NCI-H2227 (cell line): ENCODE measurements at regions not wholly inside any gene's neighbourhood (a gene's known extent, or its start where the extent isn't known, plus 50 kb on each side); places are given as distances from the start of the nearest gene placed in this dataset.
"Not testable (repeated sequence)": the region's sequence is repeated elsewhere in the genome, so short reads cannot be mapped to it uniquely, and the experiment has no call there.

Experiments used
- DNase-seq: peaks from one replicate; lab custom pipeline; 2025; ENCODE audit not compliant: unreplicated experiment; lab: John Stamatoyannopoulos, UW

- DNase-seq, result no peak
These were observed 294.3 kb upstream of the ZNF804A start for GRCh38 chr2:184304006-184304405.

- no peak for DNase-seq
These were observed 293.2 kb upstream of the ZNF804A start for GRCh38 chr2:184305105-184305504.

GRCh38 chr2:184308706-184309105 is 289.6 kb upstream of the ZNF804A start:
- DNase-seq, result no peak

GRCh38 chr2:184312970-184313369 is 285.4 kb upstream of the ZNF804A start:
- no peak for DNase-seq

DNA sequence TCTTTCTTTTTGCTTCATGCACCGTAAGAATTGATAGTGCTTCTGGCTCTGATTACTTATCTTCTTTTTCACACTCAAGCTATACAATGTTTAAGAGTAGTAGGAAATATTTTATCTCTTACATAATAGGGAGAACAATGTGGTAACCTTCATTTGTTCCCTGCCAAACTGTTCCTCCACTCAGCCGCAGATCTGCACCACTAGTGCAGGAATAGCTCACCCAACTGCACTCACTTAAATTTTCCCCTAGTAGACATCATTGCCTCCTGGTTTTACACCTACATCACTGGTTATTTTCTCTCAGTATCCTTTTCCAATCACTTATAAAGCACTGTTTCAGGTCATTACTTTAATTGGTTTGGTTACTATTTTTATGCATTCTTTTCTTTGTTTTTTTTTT is 283.5 kb upstream of the ZNF804A start:
- DNase-seq, result no peak

DNA sequence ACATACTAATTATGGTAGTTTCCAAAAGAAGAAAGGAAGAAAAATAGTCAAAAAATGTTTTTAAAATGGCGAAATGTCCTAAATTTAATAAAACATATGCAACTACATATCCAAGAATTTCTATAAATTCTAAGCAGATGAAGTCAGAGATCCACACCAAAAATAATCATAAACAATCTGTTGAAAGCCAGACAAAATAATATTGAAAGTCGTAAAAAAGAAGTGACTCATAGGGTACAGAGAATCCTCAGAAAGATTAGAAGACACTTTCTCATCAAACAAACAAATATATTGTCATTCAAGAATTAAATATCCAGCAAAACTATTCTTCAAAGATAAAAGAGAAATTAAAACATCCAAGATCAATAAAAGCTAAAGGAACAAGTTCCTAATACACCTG is 281.4 kb upstream of the ZNF804A start:
- DNase-seq, result no peak

GRCh38 chr2:184322615-184323014 is 275.7 kb upstream of the ZNF804A start:
- no peak for DNase-seq

DNA sequence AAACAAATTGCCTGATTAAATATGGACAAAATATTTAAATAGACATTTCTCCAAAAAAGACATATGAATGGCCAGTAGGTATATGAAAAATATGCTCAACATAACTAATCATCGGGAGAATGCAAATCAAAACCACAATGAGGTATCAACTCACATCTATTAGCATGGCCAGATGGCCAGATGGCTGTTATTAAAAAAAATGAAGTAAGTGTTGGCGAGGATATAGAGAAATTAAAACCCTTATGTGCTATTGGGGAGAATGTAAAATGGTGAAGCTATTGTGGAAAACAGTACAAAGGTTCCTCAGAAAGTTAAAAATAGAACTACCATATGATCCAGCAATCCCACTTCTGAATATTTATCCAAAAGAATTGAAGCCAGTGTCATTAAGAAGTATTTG is 272.3 kb upstream of the ZNF804A start:
- no peak for DNase-seq

- not testable (repeated sequence) for DNase-seq
These were observed 270.5 kb upstream of the ZNF804A start for GRCh38 chr2:184327805-184328204.

DNA sequence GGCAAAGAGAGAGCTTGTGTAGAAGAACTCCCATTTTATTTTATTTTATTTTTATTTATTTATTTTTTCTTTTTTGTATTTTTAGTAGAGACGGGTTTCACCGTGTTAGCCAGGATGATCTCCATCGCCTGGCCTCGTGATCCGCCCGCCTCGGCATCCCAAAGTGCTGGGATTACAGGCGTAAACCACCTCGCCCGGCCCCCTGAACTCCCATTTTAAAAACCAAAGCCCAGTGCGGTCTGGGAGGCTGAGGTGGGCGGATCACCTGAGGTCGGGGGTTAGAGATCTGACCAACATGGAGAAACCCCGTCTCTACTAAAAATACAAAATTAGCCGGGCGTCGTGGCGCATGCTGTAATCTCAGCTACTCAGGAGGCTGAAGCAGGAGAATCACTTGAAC is 267.8 kb upstream of the ZNF804A start:
- not testable (repeated sequence) for DNase-seq

DNA sequence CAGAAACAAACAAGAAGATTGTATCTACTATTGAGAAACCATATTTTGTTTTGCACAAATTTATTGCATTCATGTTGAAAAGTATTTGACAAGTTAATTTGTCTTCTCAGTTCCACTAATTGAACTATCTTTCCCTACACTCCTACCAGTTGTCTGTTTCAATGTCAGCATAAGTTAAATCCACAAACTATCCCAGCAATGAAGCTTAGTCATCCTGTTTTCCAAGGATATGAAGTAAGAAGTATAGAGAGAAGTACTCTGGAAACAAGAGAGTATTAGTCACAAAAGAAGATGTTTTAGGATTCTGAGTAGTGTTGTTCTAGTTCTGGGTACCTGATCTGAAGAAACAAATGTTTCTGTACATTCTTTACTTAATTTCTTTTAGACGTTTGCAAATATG is 261.6 kb upstream of the ZNF804A start:
- DNase-seq, result no peak

DNA sequence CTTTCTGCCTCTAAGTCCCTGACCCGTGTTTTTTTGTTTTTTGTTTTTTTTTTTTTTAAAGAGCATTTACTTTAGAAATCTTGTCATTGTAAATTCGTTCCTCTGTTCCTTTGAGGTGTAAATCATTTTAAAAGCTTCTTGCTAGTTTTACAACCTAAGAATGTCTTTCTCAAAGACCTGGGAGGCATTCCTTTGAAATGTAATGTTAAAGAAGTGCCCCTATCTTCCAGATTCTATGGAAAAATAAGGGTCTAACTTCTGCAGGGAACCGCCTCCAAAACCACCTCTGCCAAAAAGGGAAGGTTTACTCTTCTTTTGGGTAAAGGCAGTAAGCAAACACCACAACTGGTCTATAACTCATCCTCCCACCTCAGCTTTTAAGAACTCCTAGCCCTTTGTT is 259.6 kb upstream of the ZNF804A start:
- no peak for DNase-seq

DNA sequence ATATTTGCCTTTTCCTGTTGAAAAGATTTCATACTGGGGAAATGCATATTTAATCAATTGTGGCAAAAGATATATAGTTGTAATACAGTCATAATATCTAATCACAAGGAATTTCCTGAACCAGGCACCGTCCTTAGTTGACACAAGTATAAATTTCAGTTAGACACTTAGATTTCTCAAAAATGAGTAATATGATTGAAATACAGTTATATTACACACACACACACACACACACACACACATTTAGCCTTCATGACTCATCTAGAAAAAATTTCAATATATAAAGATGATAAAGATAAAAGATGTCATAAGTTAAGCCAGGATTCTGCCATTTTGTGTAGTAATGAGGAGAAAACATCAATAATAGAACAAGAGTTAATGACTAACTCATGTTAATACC is 258.4 kb upstream of the ZNF804A start:
- DNase-seq, result no peak

DNA sequence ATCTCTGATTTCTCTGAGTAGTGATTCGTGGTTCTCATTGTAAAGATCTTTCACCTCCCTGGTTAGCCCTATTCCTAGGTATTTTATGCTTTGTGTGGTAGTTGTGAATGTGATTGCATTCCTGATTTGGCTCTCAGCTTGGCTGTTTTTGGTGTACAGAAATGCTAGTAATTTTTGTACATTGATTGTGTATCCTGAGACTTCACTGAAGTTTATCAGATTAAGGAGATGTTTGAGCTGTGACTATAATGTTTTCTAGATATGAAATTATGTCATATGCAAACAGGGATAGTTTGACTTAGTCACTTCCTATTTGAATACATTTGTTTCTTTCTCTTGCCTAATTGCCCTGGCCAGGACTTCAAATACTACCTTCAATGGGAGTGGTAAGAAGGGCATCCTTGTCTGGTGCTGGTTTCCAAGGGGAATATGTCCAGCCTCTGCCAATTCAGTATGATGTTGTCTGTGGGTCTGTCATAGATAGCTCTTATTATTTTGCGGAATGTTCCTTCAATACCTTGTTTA is 251.9 kb upstream of the ZNF804A start:
- DNase-seq, result no peak

GRCh38 chr2:184351126-184351525 is 247.2 kb upstream of the ZNF804A start:
- no peak for DNase-seq

- DNase-seq, result no peak
These were observed 241.3 kb upstream of the ZNF804A start for GRCh38 chr2:184357033-184357432.

GRCh38 chr2:184359379-184359778 is 238.9 kb upstream of the ZNF804A start:
- no peak for DNase-seq

- no peak for DNase-seq
These were observed 235.1 kb upstream of the ZNF804A start for GRCh38 chr2:184363213-184363612.

DNA sequence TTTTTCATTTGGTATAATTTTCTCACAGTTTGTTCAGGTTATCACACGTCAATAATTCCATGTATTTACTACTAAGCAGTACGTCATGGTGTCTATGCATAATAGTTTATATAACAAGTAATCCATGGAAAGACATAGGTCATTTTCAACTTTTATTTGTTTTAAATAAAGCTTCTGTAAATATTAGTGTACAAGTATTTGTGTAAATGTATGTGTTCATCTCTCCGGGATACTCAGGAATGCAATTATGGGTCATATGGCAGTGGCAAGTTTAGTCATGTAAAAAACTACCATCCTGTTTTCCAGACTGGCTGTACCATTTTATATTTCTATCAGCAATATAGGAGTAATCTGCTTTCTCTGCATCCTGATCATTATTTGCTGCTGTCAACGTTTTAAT is 231.1 kb upstream of the ZNF804A start:
- DNase-seq, result no peak

- no peak for DNase-seq
These were observed 229.0 kb upstream of the ZNF804A start for GRCh38 chr2:184369307-184369706.

GRCh38 chr2:184370954-184371353 is 227.4 kb upstream of the ZNF804A start:
- no peak for DNase-seq

DNA sequence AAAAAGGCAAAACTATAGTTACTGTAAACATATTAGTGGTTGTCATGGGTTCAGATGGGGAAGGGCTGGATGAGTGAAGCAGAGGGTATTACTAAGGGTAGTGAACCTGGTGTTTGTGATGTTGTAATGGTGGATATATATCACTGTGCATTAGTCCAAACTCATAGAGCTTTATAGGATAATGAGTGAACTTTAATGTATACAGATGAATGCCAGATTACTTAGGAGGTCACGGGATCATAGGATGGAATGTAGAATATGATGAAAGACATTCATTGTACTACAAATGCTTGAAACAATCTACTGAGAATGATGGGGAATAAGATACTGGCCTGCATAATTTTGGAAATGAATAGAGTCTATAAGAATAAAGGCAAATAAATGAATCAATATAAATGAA is 226.7 kb upstream of the ZNF804A start:
- DNase-seq, result no peak

- DNase-seq, result no peak
These were observed 225.8 kb upstream of the ZNF804A start for GRCh38 chr2:184372484-184372883.

- no peak for DNase-seq
These were observed 203.7 kb upstream of the ZNF804A start for GRCh38 chr2:184394642-184395041.
